Dendritic cell treated with granulocyte-macrophage colony-stimulating factor and Interleukin-4, amounts not matched to agents 40 ng/mL and 50 ng/mL, for 4 days (primary cell): ENCODE measurements at regions not wholly inside any gene's neighbourhood (a gene's known extent, or its start where the extent isn't known, plus 50 kb on each side); places are given as distances from the start of the nearest gene placed in this dataset.
"Not testable (repeated sequence)": the region's sequence is repeated elsewhere in the genome, so short reads cannot be mapped to it uniquely, and the experiment has no call there.

Experiments
- H3K27ac Mint-ChIP-seq: one replicate; pipeline ENCODE4 v1.8.0; 2022; ENCODE audit warnings: mild to moderate bottlenecking, mixed read lengths
- H3K27me3 Mint-ChIP-seq: one replicate; pipeline ENCODE4 v1.8.0; 2022; ENCODE audit warnings: mild to moderate bottlenecking, mixed read lengths
- H3K36me3 Mint-ChIP-seq: one replicate; pipeline ENCODE4 v1.8.0; 2022; ENCODE audit warnings: low read depth, mixed read lengths
- H3K4me1 Mint-ChIP-seq: one replicate; pipeline ENCODE4 v1.8.0; 2022; ENCODE audit warnings: low read depth, mixed read lengths
- H3K4me3 Mint-ChIP-seq: one replicate; pipeline ENCODE4 v1.8.0; 2022; ENCODE audit warnings: mild to moderate bottlenecking, moderate library complexity, mixed read lengths
- H3K9me3 Mint-ChIP-seq: one replicate; pipeline ENCODE4 v1.8.0; 2022; ENCODE audit warnings: mixed read lengths
- intact Hi-C: fragments of 100-400 bp; cut with micrococcal nuclease; formaldehyde crosslinking; loops from one replicate; pipeline ENCODE4 v1.15.0; 2022

GRCh38 chr13:55649485-55649884 lies 1491.2 kb upstream of the PRR20A start:
- intact Hi-C loops: no loop called here
- H3K4me3 Mint-ChIP-seq: no peak overlapping the region
- H3K9me3 Mint-ChIP-seq: no peaks in the 10 kb centered on the region
- H3K4me1 Mint-ChIP-seq: no peaks in the 10 kb centered on the region
- H3K27ac Mint-ChIP-seq: no peak overlapping the region
- no peaks in the 10 kb centered on the region for H3K36me3 Mint-ChIP-seq
- H3K27me3 Mint-ChIP-seq: no peaks in the 10 kb centered on the region

- peaks cover 29% of the 10 kb centered on the region for H3K9me3 Mint-ChIP-seq
- H3K27ac Mint-ChIP-seq: no peak overlapping the region
Observed at GRCh38 chr13:55652657-55653056, 1488.1 kb upstream of the PRR20A start.

GRCh38 chr13:55653497-55653896 lies 1487.2 kb upstream of the PRR20A start:
- Mint-ChIP-seq H3K4me1 (no peaks in the 10 kb centered on the region), H3K4me3 (no peak overlapping the region), H3K9me3 (peaks cover 33% of the 10 kb centered on the region), H3K27ac (no peak overlapping the region), H3K27me3 (no peaks in the 10 kb centered on the region), H3K36me3 (no peaks in the 10 kb centered on the region)
- intact Hi-C loops: no loop called here

More at GRCh38 chr13:55652657-55653056, 1488.1 kb upstream of the PRR20A start:
- H3K27me3 Mint-ChIP-seq: no peaks in the 10 kb centered on the region
- no peaks in the 10 kb centered on the region for H3K36me3 Mint-ChIP-seq
- intact Hi-C loops: no loop called here
- H3K4me1 Mint-ChIP-seq: no peaks in the 10 kb centered on the region
- H3K4me3 Mint-ChIP-seq: no peak overlapping the region

- H3K27ac Mint-ChIP-seq: no peak overlapping the region
Observed at GRCh38 chr13:55654243-55654642, 1486.5 kb upstream of the PRR20A start.

GRCh38 chr13:55660264-55660663 lies 1480.5 kb upstream of the PRR20A start:
- not testable (repeated sequence) for H3K27ac Mint-ChIP-seq

More at GRCh38 chr13:55654243-55654642, 1486.5 kb upstream of the PRR20A start:
- H3K4me1 Mint-ChIP-seq: no peaks in the 10 kb centered on the region
- no peaks in the 10 kb centered on the region for H3K27me3 Mint-ChIP-seq
- intact Hi-C loops: no loop called here
- H3K36me3 Mint-ChIP-seq: no peaks in the 10 kb centered on the region
- H3K4me3 Mint-ChIP-seq: no peak overlapping the region
- H3K9me3 Mint-ChIP-seq: peaks cover 36% of the 10 kb centered on the region

GRCh38 chr13:55660851-55661250 lies 1479.9 kb upstream of the PRR20A start:
- peaks cover 44% of the 10 kb centered on the region for H3K9me3 Mint-ChIP-seq
- intact Hi-C loops: no loop called here
- H3K27me3 Mint-ChIP-seq: no peaks in the 10 kb centered on the region
- H3K4me3 Mint-ChIP-seq: no peak overlapping the region
- H3K27ac Mint-ChIP-seq: no peak overlapping the region
- no peaks in the 10 kb centered on the region for H3K36me3 Mint-ChIP-seq
- no peaks in the 10 kb centered on the region for H3K4me1 Mint-ChIP-seq

More at GRCh38 chr13:55660264-55660663, 1480.5 kb upstream of the PRR20A start:
- H3K27me3 Mint-ChIP-seq, H3K4me3 Mint-ChIP-seq, intact Hi-C loops, H3K4me1 Mint-ChIP-seq, H3K36me3 Mint-ChIP-seq: not testable (repeated sequence)
- peaks cover 50% of the 10 kb centered on the region for H3K9me3 Mint-ChIP-seq

- no peak overlapping the region for H3K4me3 Mint-ChIP-seq
- no peaks in the 10 kb centered on the region for H3K27me3 Mint-ChIP-seq
- H3K36me3 Mint-ChIP-seq: no peaks in the 10 kb centered on the region
- H3K4me1 Mint-ChIP-seq: no peaks in the 10 kb centered on the region
- peaks cover 38% of the 10 kb centered on the region for H3K9me3 Mint-ChIP-seq
- no peak overlapping the region for H3K27ac Mint-ChIP-seq
- intact Hi-C loops: no loop called here
Observed at GRCh38 chr13:55661505-55661904, 1479.2 kb upstream of the PRR20A start.

GRCh38 chr13:55664178-55664577 lies 1476.5 kb upstream of the PRR20A start:
- Mint-ChIP-seq H3K9me3 (peaks cover 20% of the 10 kb centered on the region), H3K27me3 (no peaks in the 10 kb centered on the region), H3K27ac (no peak overlapping the region), H3K36me3 (no peaks in the 10 kb centered on the region), H3K4me3 (no peak overlapping the region), H3K4me1 (no peaks in the 10 kb centered on the region)
- intact Hi-C loops: no loop called here

- Mint-ChIP-seq H3K4me1 (no peaks in the 10 kb centered on the region), H3K36me3 (no peaks in the 10 kb centered on the region), H3K9me3 (peaks cover 11% of the 10 kb centered on the region), H3K4me3 (no peak overlapping the region), H3K27ac (no peak overlapping the region), H3K27me3 (no peaks in the 10 kb centered on the region)
- intact Hi-C loops: no loop called here
Observed at GRCh38 chr13:55669051-55669450, 1471.7 kb upstream of the PRR20A start.

- intact Hi-C loops: no loop called here
- no peaks in the 10 kb centered on the region for H3K4me1 Mint-ChIP-seq
- peaks cover 11% of the 10 kb centered on the region for H3K9me3 Mint-ChIP-seq
- no peaks in the 10 kb centered on the region for H3K36me3 Mint-ChIP-seq
- no peaks in the 10 kb centered on the region for H3K27me3 Mint-ChIP-seq
- H3K4me3 Mint-ChIP-seq: no peak overlapping the region
- H3K27ac Mint-ChIP-seq: no peak overlapping the region
Observed at GRCh38 chr13:55673910-55674309, 1466.8 kb upstream of the PRR20A start.

- Mint-ChIP-seq H3K4me1 (no peaks in the 10 kb centered on the region), H3K9me3 (no peaks in the 10 kb centered on the region), H3K27ac (no peak overlapping the region), H3K27me3 (no peaks in the 10 kb centered on the region), H3K36me3 (no peaks in the 10 kb centered on the region), H3K4me3 (no peak overlapping the region)
- intact Hi-C loops: no loop called here
Observed at GRCh38 chr13:55682776-55683175, 1457.9 kb upstream of the PRR20A start.

GRCh38 chr13:55705526-55705925 lies 1435.2 kb upstream of the PRR20A start:
- no peaks in the 10 kb centered on the region for H3K9me3 Mint-ChIP-seq
- H3K4me1 Mint-ChIP-seq: no peaks in the 10 kb centered on the region
- no peak overlapping the region for H3K4me3 Mint-ChIP-seq
- H3K27ac Mint-ChIP-seq: no peak overlapping the region
- H3K27me3 Mint-ChIP-seq: no peaks in the 10 kb centered on the region
- intact Hi-C loops: no loop called here
- H3K36me3 Mint-ChIP-seq: no peaks in the 10 kb centered on the region

GRCh38 chr13:55705971-55706370 lies 1434.7 kb upstream of the PRR20A start:
- no peak overlapping the region for H3K27ac Mint-ChIP-seq
- H3K9me3 Mint-ChIP-seq: no peaks in the 10 kb centered on the region
- no peak overlapping the region for H3K4me3 Mint-ChIP-seq
- no peaks in the 10 kb centered on the region for H3K4me1 Mint-ChIP-seq
- H3K36me3 Mint-ChIP-seq: no peaks in the 10 kb centered on the region
- intact Hi-C loops: no loop called here
- H3K27me3 Mint-ChIP-seq: no peaks in the 10 kb centered on the region

- H3K4me1 Mint-ChIP-seq: no peaks in the 10 kb centered on the region
- H3K27me3 Mint-ChIP-seq: no peaks in the 10 kb centered on the region
- no peak overlapping the region for H3K4me3 Mint-ChIP-seq
- peaks cover 11% of the 10 kb centered on the region for H3K9me3 Mint-ChIP-seq
- H3K27ac Mint-ChIP-seq: no peak overlapping the region
- intact Hi-C loops: no loop called here
- no peaks in the 10 kb centered on the region for H3K36me3 Mint-ChIP-seq
Observed at GRCh38 chr13:55714120-55714519, 1426.6 kb upstream of the PRR20A start.

GRCh38 chr13:55727683-55728082 lies 1413.0 kb upstream of the PRR20A start:
- intact Hi-C loops: no loop called here
- no peaks in the 10 kb centered on the region for H3K27me3 Mint-ChIP-seq
- H3K36me3 Mint-ChIP-seq: no peaks in the 10 kb centered on the region
- no peak overlapping the region for H3K4me3 Mint-ChIP-seq
- H3K27ac Mint-ChIP-seq: no peak overlapping the region
- H3K4me1 Mint-ChIP-seq: no peaks in the 10 kb centered on the region
- H3K9me3 Mint-ChIP-seq: peaks cover 14% of the 10 kb centered on the region
